OCI-LY3 (cell line): ENCODE measurements at regions not wholly inside any gene's neighbourhood (a gene's known extent, or its start where the extent isn't known, plus 50 kb on each side); places are given as distances from the start of the nearest gene placed in this dataset.
A peak's percentile ranks its signal among the peaks of the same experiment; 100 is the strongest.

Source experiments
- CTCF ChIP-seq: fragments of 200-600, 300-600 bp; sonication (generic); IDR thresholded peaks from 2 replicates; pipeline ENCODE4 v1.5.1; 2014; ENCODE audit warnings: antibody characterized with exemption, low read length, low read depth
- EZH2phosphoT487 ChIP-seq: fragments of 200-600 bp; shearing (Covaris generic); IDR thresholded peaks from 2 replicates; pipeline ENCODE4 v1.6.1; 2018; ENCODE audit warnings: antibody characterized with exemption, mixed run types, low read depth

GRCh38 chr4:59994118-59994517 lies 1206.0 kb upstream of the ADGRL3 start:
- TF ChIP-seq CTCF (peak; percentile 21), EZH2phosphoT487 (no peak)
